Gastrocnemius medialis (tissue), 4 donors: ENCODE measurements at regions not wholly inside any gene's neighbourhood (a gene's known extent, or its start where the extent isn't known, plus 50 kb on each side); places are given as distances from the start of the nearest gene placed in this dataset.

Experiments used
- ATAC-seq, 2 donors: fragments of 150-250 bp; one replicate each; pipeline ENCODE4 v1.9.1; 2016
- DNase-seq, 2 donors: peaks; one replicate each; pipeline ENCODE4 v3.0.0-alpha.2; 2019
- H3K27ac ChIP-seq, 4 donors: fragments of 200-600 bp; sonication (generic); 1 replicate in 1 of 4; 2 replicates in 3 of 4; pipeline ENCODE4 v1.5.1; 2016 to 2018; ENCODE audit warnings: mild to moderate bottlenecking in 2 of 4, moderate library complexity in 1 of 4
- H3K27me3 ChIP-seq, 3 donors: fragments of 200-600 bp; sonication (generic) in 2 of 3; 1 replicate in 1 of 3; 2 replicates in 2 of 3; pipeline versions ENCODE4 v1.5.1 to v1.6.0; 2016 to 2019; ENCODE audit warnings: mild to moderate bottlenecking in 1 of 3, moderate library complexity in 1 of 3
- H3K36me3 ChIP-seq, 2 donors: fragments of 200-600 bp; sonication (generic) in 1 of 2; one replicate each; pipeline ENCODE4 v1.5.1; 2017 to 2018
- H3K4me1 ChIP-seq, 2 donors: fragments of 200-600 bp; sonication (generic) in 1 of 2; one replicate each; pipeline ENCODE4 v1.5.1; 2016 to 2017; ENCODE audit warnings: mild to moderate bottlenecking in 2 of 2
- H3K4me3 ChIP-seq, 4 donors: fragments of 200-600 bp; sonication (generic) in 3 of 4; 1 replicate in 1 of 4; 2 replicates in 3 of 4; pipeline ENCODE4 v1.5.1; 2016 to 2019; ENCODE audit warnings: mild to moderate bottlenecking in 2 of 4
- H3K9me3 ChIP-seq, 3 donors: fragments of 200-600 bp; sonication (generic) in 2 of 3; 1 replicate in 1 of 3; 2 replicates in 2 of 3; pipeline ENCODE4 v1.5.1; 2016 to 2019
- CTCF ChIP-seq, 5 experiments: fragments of 450-650 bp in 3 of 5; fragments of 200-600 bp in 2 of 5; sonication (generic) in 2 of 5; IDR thresholded peaks in 4 of 5; conservative IDR thresholded peaks in 1 of 5; 1 replicate in 4 of 5; 2 replicates in 1 of 5; pipeline ENCODE4 v1.5.1; 2016 to 2019; ENCODE audit warnings: antibody characterized with exemption in 5 of 5, mild to moderate bottlenecking in 3 of 5, moderate library complexity in 3 of 5
- POLR2A ChIP-seq, 2 donors: fragments of 450-650 bp; IDR thresholded peaks; one replicate each; pipeline ENCODE4 v1.6.1; 2017; ENCODE audit warnings: antibody characterized with exemption in 2 of 2, mild to moderate bottlenecking in 2 of 2, moderate library complexity in 2 of 2
- in situ Hi-C, 4 donors: fragments of 200-750 bp; cut with MboI; loops; one replicate each; pipeline versions ENCODE4 v1.15.0 to v1.8.0; 2017; ENCODE audit warnings: low sequenced_read_pairs in 4 of 4
- intact Hi-C: fragments of 100-400 bp; cut with DNase I; formaldehyde crosslinking; loops from one replicate; pipeline ENCODE4 v1.15.1; 2023; ENCODE audit warnings: low total_unique reads

GRCh38 chr5:74056107-74056788 is 430.3 kb downstream of the ARHGEF28 start:
- no peaks in the 10 kb centered on the region for H3K9me3 ChIP-seq
- no peak for ATAC-seq
- intact Hi-C loops, result loop anchor here (5.0 kb wide), 1 partner anchor 586 kb away; the partner anchor contains the start of gene ENC1
- DNase-seq, result no peak
- no peak for TF ChIP-seq CTCF (IDR thresholded peaks at IDR 0.05 in 4 of 5, conservative IDR thresholded peaks at IDR 0.05 in 1 of 5)
- TF ChIP-seq POLR2A (IDR thresholded peaks at IDR 0.05), result no peak
- H3K4me1 ChIP-seq, result no peaks in the 10 kb centered on the region
- H3K4me3 ChIP-seq, result no peak overlapping the region
- no peak overlapping the region for H3K27ac ChIP-seq
- no peaks in the 10 kb centered on the region for H3K27me3 ChIP-seq
- no peaks in the 10 kb centered on the region for H3K36me3 ChIP-seq
- in situ Hi-C loops, result no loop called here

GRCh38 chr5:74055486-74056106 is 429.6 kb downstream of the ARHGEF28 start:
- TF ChIP-seq POLR2A (IDR thresholded peaks at IDR 0.05), result no peak
- TF ChIP-seq CTCF (IDR thresholded peaks at IDR 0.05 in 4 of 5, conservative IDR thresholded peaks at IDR 0.05 in 1 of 5), result no peak
- in situ Hi-C loops, result no loop called here
- Histone ChIP-seq H3K36me3 (no peaks in the 10 kb centered on the region), H3K9me3 (no peaks in the 10 kb centered on the region), H3K27me3 (no peaks in the 10 kb centered on the region), H3K4me1 (no peaks in the 10 kb centered on the region), H3K4me3 (no peak overlapping the region), H3K27ac (no peak overlapping the region)
- intact Hi-C loops, result loop anchor here (5.0 kb wide), 1 partner anchor 587 kb away; the partner anchor contains the start of gene ENC1
- DNase-seq, result no peak
- no peak for ATAC-seq

GRCh38 chr5:74054641-74055421 is 428.8 kb downstream of the ARHGEF28 start:
- Histone ChIP-seq H3K4me3 (no peak overlapping the region), H3K9me3 (no peaks in the 10 kb centered on the region), H3K4me1 (no peaks in the 10 kb centered on the region), H3K27ac (no peak overlapping the region), H3K27me3 (no peaks in the 10 kb centered on the region), H3K36me3 (no peaks in the 10 kb centered on the region)
- no peak for ATAC-seq
- intact Hi-C loops, result loop anchor here (5.0 kb wide), 1 partner anchor 587 kb away; the partner anchor contains the start of gene ENC1
- no peak for DNase-seq
- in situ Hi-C loops, result no loop called here
- TF ChIP-seq CTCF (IDR thresholded peaks at IDR 0.05 in 4 of 5, conservative IDR thresholded peaks at IDR 0.05 in 1 of 5), result no peak
- TF ChIP-seq POLR2A (IDR thresholded peaks at IDR 0.05), result no peak

GRCh38 chr5:74054139-74054538 is 428.1 kb downstream of the ARHGEF28 start:
- ATAC-seq (no peak), DNase-seq (no peak)
- no peak overlapping the region for H3K27ac ChIP-seq
- H3K36me3 ChIP-seq, result no peaks in the 10 kb centered on the region
- in situ Hi-C loops (no loop called here), intact Hi-C loops (no loop called here)
- no peaks in the 10 kb centered on the region for H3K27me3 ChIP-seq
- H3K4me1 ChIP-seq, result no peaks in the 10 kb centered on the region
- TF ChIP-seq CTCF (IDR thresholded peaks at IDR 0.05 in 4 of 5, conservative IDR thresholded peaks at IDR 0.05 in 1 of 5) (no peak), POLR2A (IDR thresholded peaks at IDR 0.05) (no peak)
- no peaks in the 10 kb centered on the region for H3K9me3 ChIP-seq
- no peak overlapping the region for H3K4me3 ChIP-seq
